ENCODE measurements at regions not wholly inside any gene's neighbourhood (a gene's known extent, or its start where the extent isn't known, plus 50 kb on each side); places are given as distances from the start of the nearest gene placed in this dataset.

DNA sequence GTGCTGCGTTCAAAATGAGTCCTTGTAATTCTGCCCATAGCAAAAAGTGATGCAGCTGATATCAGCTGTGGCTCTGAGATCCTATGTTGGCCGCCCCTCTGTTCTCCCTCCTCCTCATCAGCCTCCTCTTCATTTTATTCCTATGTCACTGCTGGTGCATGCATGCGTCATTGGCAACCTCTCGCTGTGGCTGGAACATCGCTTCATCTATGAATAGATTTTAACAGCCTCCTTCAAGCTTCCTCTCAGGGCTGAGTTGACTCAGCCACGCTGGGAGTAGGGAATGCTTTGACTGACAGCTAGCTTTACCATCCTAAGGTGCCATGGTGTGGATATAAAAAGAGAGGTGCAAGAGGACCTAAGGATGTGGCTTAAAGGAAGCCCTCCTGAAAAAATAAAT, 303.5 kb downstream of the PLK2 start:
- Histone ChIP-seq H3K4me1 (ENCODE audit: control insufficient read depth, insufficient read depth, low read length) (no peaks in the 10 kb centered on the region), H3K27me3 (ENCODE audit: control insufficient read depth, insufficient read depth, low read length) (no peaks in the 10 kb centered on the region), H3K9me3 (ENCODE audit: control insufficient read depth, insufficient read depth, low read depth, low read length) (peaks cover 2% of the 10 kb centered on the region; the same call in 1 of the 2 replicates), H3K36me3 (ENCODE audit: control insufficient read depth, insufficient read depth, low read length) (no peaks in the 10 kb centered on the region), H3K4me3 (ENCODE audit: low read depth, low read length) (no peak overlapping the region), H3K27ac (ENCODE audit: low read depth, low read length) (no peak overlapping the region), H3K9ac (ENCODE audit: low read length) (no peak overlapping the region)

- no peaks in the 10 kb centered on the region for H3K36me3 ChIP-seq (ENCODE audit: control insufficient read depth, insufficient read depth, low read length)
- H3K4me3 ChIP-seq (ENCODE audit: low read depth, low read length): no peak overlapping the region
- no peak overlapping the region for H3K9ac ChIP-seq (ENCODE audit: low read length)
- H3K4me1 ChIP-seq (ENCODE audit: control insufficient read depth, insufficient read depth, low read length): no peaks in the 10 kb centered on the region
- H3K9me3 ChIP-seq (ENCODE audit: control insufficient read depth, insufficient read depth, low read depth, low read length): no peaks in the 10 kb centered on the region
- H3K27ac ChIP-seq (ENCODE audit: low read depth, low read length): no peak overlapping the region
- no peaks in the 10 kb centered on the region for H3K27me3 ChIP-seq (ENCODE audit: control insufficient read depth, insufficient read depth, low read length)
Measured at GRCh38 chr5:58153255-58153654, 306.6 kb downstream of the PLK2 start.

- Histone ChIP-seq H3K27ac (ENCODE audit: low read depth, low read length) (no peak overlapping the region), H3K36me3 (ENCODE audit: control insufficient read depth, insufficient read depth, low read length) (no peaks in the 10 kb centered on the region), H3K9me3 (ENCODE audit: control insufficient read depth, insufficient read depth, low read depth, low read length) (no peaks in the 10 kb centered on the region), H3K4me1 (ENCODE audit: control insufficient read depth, insufficient read depth, low read length) (no peaks in the 10 kb centered on the region), H3K27me3 (ENCODE audit: control insufficient read depth, insufficient read depth, low read length) (no peaks in the 10 kb centered on the region), H3K9ac (ENCODE audit: low read length) (no peak overlapping the region), H3K4me3 (ENCODE audit: low read depth, low read length) (no peak overlapping the region)
Measured at GRCh38 chr5:58151414-58151813, 308.5 kb downstream of the PLK2 start.

- no peaks in the 10 kb centered on the region for H3K27me3 ChIP-seq (ENCODE audit: control insufficient read depth, insufficient read depth, low read length)
- no peaks in the 10 kb centered on the region for H3K9me3 ChIP-seq (ENCODE audit: control insufficient read depth, insufficient read depth, low read depth, low read length)
- no peak overlapping the region for H3K27ac ChIP-seq (ENCODE audit: low read depth, low read length)
- H3K4me3 ChIP-seq (ENCODE audit: low read depth, low read length): no peak overlapping the region
- H3K36me3 ChIP-seq (ENCODE audit: control insufficient read depth, insufficient read depth, low read length): no peaks in the 10 kb centered on the region
- no peak overlapping the region for H3K9ac ChIP-seq (ENCODE audit: low read length)
- H3K4me1 ChIP-seq (ENCODE audit: control insufficient read depth, insufficient read depth, low read length): no peaks in the 10 kb centered on the region
Measured at GRCh38 chr5:58150926-58151325, 309.0 kb downstream of the PLK2 start.

DNA sequence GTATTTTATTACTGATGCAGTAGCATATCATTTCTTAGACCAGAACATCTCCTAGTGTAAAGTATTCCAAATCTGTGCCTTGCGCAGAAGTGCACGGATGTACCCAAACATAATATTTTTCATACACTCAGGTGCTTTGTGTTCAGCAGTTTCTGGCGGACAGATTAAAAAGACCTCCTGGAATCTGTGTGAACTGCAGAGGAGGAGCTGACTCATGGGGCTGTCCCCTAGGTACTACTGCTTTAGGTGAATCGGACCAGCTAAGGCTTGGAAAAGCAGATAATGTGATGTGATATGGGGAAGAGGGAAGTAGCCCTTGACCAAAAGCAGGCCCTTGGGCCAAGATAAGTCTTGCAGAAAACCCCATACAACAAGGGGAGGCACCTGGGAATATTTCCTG, 310.1 kb downstream of the PLK2 start:
- no peaks in the 10 kb centered on the region for H3K27me3 ChIP-seq (ENCODE audit: control insufficient read depth, insufficient read depth, low read length)
- H3K9ac ChIP-seq (ENCODE audit: low read length): no peak overlapping the region
- H3K27ac ChIP-seq (ENCODE audit: low read depth, low read length): no peak overlapping the region
- no peaks in the 10 kb centered on the region for H3K36me3 ChIP-seq (ENCODE audit: control insufficient read depth, insufficient read depth, low read length)
- no peaks in the 10 kb centered on the region for H3K4me1 ChIP-seq (ENCODE audit: control insufficient read depth, insufficient read depth, low read length)
- H3K4me3 ChIP-seq (ENCODE audit: low read depth, low read length): no peak overlapping the region
- no peaks in the 10 kb centered on the region for H3K9me3 ChIP-seq (ENCODE audit: control insufficient read depth, insufficient read depth, low read depth, low read length)

DNA sequence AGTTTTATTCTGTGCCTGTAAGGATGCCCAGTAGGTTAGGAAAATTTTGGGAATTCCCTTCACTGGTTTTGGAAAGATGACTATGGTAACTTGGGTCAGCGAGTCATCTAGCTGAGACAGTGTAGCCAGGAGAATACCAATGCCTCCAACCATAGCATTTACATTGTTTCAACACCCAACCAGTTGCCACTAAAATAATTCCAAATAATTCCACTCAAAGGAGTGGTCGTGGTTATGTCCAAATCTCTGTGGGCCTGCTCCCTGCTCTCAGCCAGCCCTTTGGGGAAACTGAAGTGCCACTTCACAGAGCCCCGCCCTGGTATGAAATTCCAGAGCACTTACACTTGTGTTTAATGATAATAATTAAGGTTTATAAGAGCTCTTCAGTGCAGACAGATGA, 310.5 kb downstream of the PLK2 start:
- no peaks in the 10 kb centered on the region for H3K36me3 ChIP-seq (ENCODE audit: control insufficient read depth, insufficient read depth, low read length)
- H3K9ac ChIP-seq (ENCODE audit: low read length): no peak overlapping the region
- H3K9me3 ChIP-seq (ENCODE audit: control insufficient read depth, insufficient read depth, low read depth, low read length): no peaks in the 10 kb centered on the region
- no peak overlapping the region for H3K27ac ChIP-seq (ENCODE audit: low read depth, low read length)
- H3K4me1 ChIP-seq (ENCODE audit: control insufficient read depth, insufficient read depth, low read length): no peaks in the 10 kb centered on the region
- H3K27me3 ChIP-seq (ENCODE audit: control insufficient read depth, insufficient read depth, low read length): no peaks in the 10 kb centered on the region
- no peak overlapping the region for H3K4me3 ChIP-seq (ENCODE audit: low read depth, low read length)

GRCh38 chr5:58148254-58148775, 311.6 kb downstream of the PLK2 start:
- no peaks in the 10 kb centered on the region for H3K36me3 ChIP-seq (ENCODE audit: control insufficient read depth, insufficient read depth, low read length)
- no peak overlapping the region for H3K27ac ChIP-seq (ENCODE audit: low read depth, low read length)
- no peak overlapping the region for H3K9ac ChIP-seq (ENCODE audit: low read length)
- no peaks in the 10 kb centered on the region for H3K9me3 ChIP-seq (ENCODE audit: control insufficient read depth, insufficient read depth, low read depth, low read length)
- no peaks in the 10 kb centered on the region for H3K4me1 ChIP-seq (ENCODE audit: control insufficient read depth, insufficient read depth, low read length)
- no peak overlapping the region for H3K4me3 ChIP-seq (ENCODE audit: low read depth, low read length)
- no peaks in the 10 kb centered on the region for H3K27me3 ChIP-seq (ENCODE audit: control insufficient read depth, insufficient read depth, low read length)

GRCh38 chr5:58145397-58145934, 314.4 kb downstream of the PLK2 start:
- Histone ChIP-seq H3K36me3 (ENCODE audit: control insufficient read depth, insufficient read depth, low read length) (no peaks in the 10 kb centered on the region), H3K9ac (ENCODE audit: low read length) (no peak overlapping the region), H3K27me3 (ENCODE audit: control insufficient read depth, insufficient read depth, low read length) (no peaks in the 10 kb centered on the region), H3K9me3 (ENCODE audit: control insufficient read depth, insufficient read depth, low read depth, low read length) (no peaks in the 10 kb centered on the region), H3K4me3 (ENCODE audit: low read depth, low read length) (no peak overlapping the region), H3K27ac (ENCODE audit: low read depth, low read length) (no peak overlapping the region), H3K4me1 (ENCODE audit: control insufficient read depth, insufficient read depth, low read length) (no peaks in the 10 kb centered on the region)

- Histone ChIP-seq H3K27me3 (ENCODE audit: control insufficient read depth, insufficient read depth, low read length) (no peaks in the 10 kb centered on the region), H3K27ac (ENCODE audit: low read depth, low read length) (no peak overlapping the region), H3K9me3 (ENCODE audit: control insufficient read depth, insufficient read depth, low read depth, low read length) (no peaks in the 10 kb centered on the region), H3K4me1 (ENCODE audit: control insufficient read depth, insufficient read depth, low read length) (no peaks in the 10 kb centered on the region), H3K9ac (ENCODE audit: low read length) (no peak overlapping the region), H3K4me3 (ENCODE audit: low read depth, low read length) (no peak overlapping the region), H3K36me3 (ENCODE audit: control insufficient read depth, insufficient read depth, low read length) (no peaks in the 10 kb centered on the region)
Measured at GRCh38 chr5:58143727-58144126, 316.2 kb downstream of the PLK2 start.

GRCh38 chr5:58143181-58143580, 316.7 kb downstream of the PLK2 start:
- Histone ChIP-seq H3K4me1 (ENCODE audit: control insufficient read depth, insufficient read depth, low read length) (no peaks in the 10 kb centered on the region), H3K9me3 (ENCODE audit: control insufficient read depth, insufficient read depth, low read depth, low read length) (no peaks in the 10 kb centered on the region), H3K9ac (ENCODE audit: low read length) (no peak overlapping the region), H3K4me3 (ENCODE audit: low read depth, low read length) (no peak overlapping the region), H3K27me3 (ENCODE audit: control insufficient read depth, insufficient read depth, low read length) (no peaks in the 10 kb centered on the region), H3K27ac (ENCODE audit: low read depth, low read length) (no peak overlapping the region), H3K36me3 (ENCODE audit: control insufficient read depth, insufficient read depth, low read length) (no peaks in the 10 kb centered on the region)

DNA sequence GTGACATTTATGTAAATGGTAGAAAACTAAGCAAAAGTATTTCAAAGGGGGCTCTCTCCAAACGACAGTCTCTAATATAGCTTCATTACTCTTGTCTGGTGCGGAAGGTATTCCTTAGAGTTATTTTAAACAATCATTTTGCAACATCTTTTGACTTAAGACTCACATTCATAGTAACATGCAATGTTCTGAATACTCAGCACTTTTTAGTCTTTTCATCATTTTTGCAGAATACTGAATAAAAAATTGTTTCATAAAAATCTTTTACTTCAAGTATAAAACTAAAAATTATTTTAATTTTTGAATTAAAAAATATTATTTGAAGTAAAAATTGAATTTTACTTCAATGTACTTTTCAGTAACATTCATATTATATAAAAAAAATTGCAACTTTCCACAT, 321.1 kb downstream of the PLK2 start:
- H3K36me3 ChIP-seq (ENCODE audit: control insufficient read depth, insufficient read depth, low read length): no peaks in the 10 kb centered on the region
- H3K9me3 ChIP-seq (ENCODE audit: control insufficient read depth, insufficient read depth, low read depth, low read length): no peaks in the 10 kb centered on the region
- no peaks in the 10 kb centered on the region for H3K27me3 ChIP-seq (ENCODE audit: control insufficient read depth, insufficient read depth, low read length)
- no peak overlapping the region for H3K27ac ChIP-seq (ENCODE audit: low read depth, low read length)
- peaks cover 6% of the 10 kb centered on the region for H3K4me1 ChIP-seq (ENCODE audit: control insufficient read depth, insufficient read depth, low read length)
- no peak overlapping the region for H3K4me3 ChIP-seq (ENCODE audit: low read depth, low read length)
- no peak overlapping the region for H3K9ac ChIP-seq (ENCODE audit: low read length)

- Histone ChIP-seq H3K9ac (ENCODE audit: low read length) (no peak overlapping the region), H3K9me3 (ENCODE audit: control insufficient read depth, insufficient read depth, low read depth, low read length) (no peaks in the 10 kb centered on the region), H3K36me3 (ENCODE audit: control insufficient read depth, insufficient read depth, low read length) (no peaks in the 10 kb centered on the region), H3K27ac (ENCODE audit: low read depth, low read length) (no peak overlapping the region), H3K4me1 (ENCODE audit: control insufficient read depth, insufficient read depth, low read length) (peaks cover 6% of the 10 kb centered on the region), H3K27me3 (ENCODE audit: control insufficient read depth, insufficient read depth, low read length) (no peaks in the 10 kb centered on the region), H3K4me3 (ENCODE audit: low read depth, low read length) (no peak overlapping the region)
Measured at GRCh38 chr5:58136406-58136805, 323.5 kb downstream of the PLK2 start.
